PFSK-1 (cell line): ENCODE measurements at regions not wholly inside any gene's neighbourhood (a gene's known extent, or its start where the extent isn't known, plus 50 kb on each side); places are given as distances from the start of the nearest gene placed in this dataset.

Experiments used
- FOXP2 ChIP-seq: optimal IDR thresholded peaks from 2 replicates; pipeline ENCODE3; 2011; ENCODE audit warnings: borderline replicate concordance, control low read depth, inconsistent platforms; ENCODE audit not compliant: insufficient read depth; ENCODE audit errors: extremely low read length, extremely low read depth
- POLR2AphosphoS5 ChIP-seq: IDR thresholded peaks from 2 replicates; pipeline ENCODE4 v1.6.1; 2012; ENCODE audit warnings: low read depth, mild to moderate bottlenecking, control low read depth, low read length, moderate library complexity
- REST ChIP-seq, 2 experiments: IDR thresholded peaks; 2 replicates each; pipeline versions ENCODE4 v1.6.1 to v1.8.0; 2011 to 2012; ENCODE audit warnings: low read depth in 2 of 2, low read length in 2 of 2, control low read depth in 1 of 2, inconsistent platforms in 1 of 2, mild to moderate bottlenecking in 1 of 2, moderate library complexity in 1 of 2; ENCODE audit not compliant: insufficient read depth in 1 of 2
- SIN3A ChIP-seq: IDR thresholded peaks from 2 replicates; pipeline ENCODE4 v1.6.1; 2012; ENCODE audit warnings: mild to moderate bottlenecking, low read length, moderate library complexity, borderline replicate concordance; ENCODE audit not compliant: insufficient read depth
- TAF1 ChIP-seq: IDR thresholded peaks from 2 replicates; pipeline ENCODE4 v1.6.1; 2012; ENCODE audit warnings: low read length, control low read depth, borderline replicate concordance; ENCODE audit not compliant: insufficient read depth

- TF ChIP-seq TAF1 = no peak
- no peak for TF ChIP-seq FOXP2
- TF ChIP-seq SIN3A = no peak
- TF ChIP-seq POLR2AphosphoS5 = no peak
- no peak for TF ChIP-seq REST (IDR thresholded peaks at IDR 0.05; ENCODE audit: insufficient read depth in 1 of 2, low read depth in 2 of 2, low read length in 2 of 2)
Measured at GRCh38 chr11:81174646-81175330, 1558.9 kb downstream of the FAM181B start.

GRCh38 chr11:81165164-81165563 is 1568.5 kb downstream of the FAM181B start:
- no peak for TF ChIP-seq FOXP2
- no peak for TF ChIP-seq POLR2AphosphoS5
- no peak for TF ChIP-seq REST (IDR thresholded peaks at IDR 0.05; ENCODE audit: insufficient read depth in 1 of 2, low read depth in 2 of 2, low read length in 2 of 2)
- TF ChIP-seq SIN3A = no peak
- TF ChIP-seq TAF1 = no peak

- no peak for TF ChIP-seq REST (IDR thresholded peaks at IDR 0.05; ENCODE audit: insufficient read depth in 1 of 2, low read depth in 2 of 2, low read length in 2 of 2)
Measured at GRCh38 chr11:81159900-81160299, 1573.8 kb downstream of the FAM181B start.

DNA sequence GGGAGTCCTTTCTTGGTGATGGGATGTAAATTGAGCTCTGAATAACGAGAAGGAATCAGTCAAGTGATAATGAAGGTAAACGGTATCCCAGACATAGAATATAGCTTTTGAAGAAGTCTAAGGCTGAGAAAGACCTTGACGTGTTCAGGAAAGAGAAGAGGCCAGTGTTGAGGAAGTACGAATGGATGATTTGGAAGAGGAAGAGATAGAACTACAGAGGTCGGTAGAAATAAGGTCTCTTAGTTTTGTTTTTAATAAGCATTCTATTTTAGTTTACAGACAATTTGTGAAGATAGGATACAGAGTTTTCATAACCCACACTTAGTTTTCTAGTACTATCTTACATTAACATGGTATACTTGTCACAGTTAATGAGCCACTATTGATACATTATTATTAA is 1598.1 kb downstream of the FAM181B start:
- no peak for TF ChIP-seq TAF1
- no peak for TF ChIP-seq FOXP2
- no peak for TF ChIP-seq POLR2AphosphoS5
- no peak for TF ChIP-seq REST (IDR thresholded peaks at IDR 0.05; ENCODE audit: insufficient read depth in 1 of 2, low read depth in 2 of 2, low read length in 2 of 2)
- TF ChIP-seq SIN3A = no peak

DNA sequence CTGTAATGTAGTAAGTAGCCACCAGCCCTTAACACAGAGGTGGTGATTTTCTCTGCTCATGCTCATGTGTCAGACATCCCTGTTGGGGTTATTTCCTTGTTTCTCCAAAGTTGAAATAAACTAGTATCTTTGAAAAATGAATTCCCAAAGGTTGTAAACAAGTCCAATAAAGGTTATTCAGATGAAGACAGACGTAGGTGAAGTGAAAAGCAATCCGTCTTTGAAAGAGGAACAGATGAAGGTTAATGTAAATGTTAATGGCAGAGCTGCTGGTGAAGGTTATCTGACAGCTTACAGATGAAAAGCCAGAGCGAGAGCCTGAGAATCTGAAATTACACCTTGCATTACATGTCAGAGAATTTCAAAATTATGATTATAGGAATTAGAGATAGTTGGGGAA is 1604.0 kb downstream of the FAM181B start:
- no peak for TF ChIP-seq TAF1
- TF ChIP-seq POLR2AphosphoS5 = no peak
- no peak for TF ChIP-seq FOXP2
- no peak for TF ChIP-seq SIN3A
- TF ChIP-seq REST (IDR thresholded peaks at IDR 0.05; ENCODE audit: insufficient read depth in 1 of 2, low read depth in 2 of 2, low read length in 2 of 2) = no peak
